HG03025 (cell line): ENCODE measurements at regions not wholly inside any gene's neighbourhood (a gene's known extent, or its start where the extent isn't known, plus 50 kb on each side); places are given as distances from the start of the nearest gene placed in this dataset.

Experiments used
- ATAC-seq: cut with Tn5 transposase; IDR thresholded peaks from one replicate; pipeline ENCODE4 v1.9.1; 2021; ENCODE audit warnings: mild to moderate bottlenecking, moderate library complexity; ENCODE audit not compliant: unreplicated experiment, low FRiP score

DNA sequence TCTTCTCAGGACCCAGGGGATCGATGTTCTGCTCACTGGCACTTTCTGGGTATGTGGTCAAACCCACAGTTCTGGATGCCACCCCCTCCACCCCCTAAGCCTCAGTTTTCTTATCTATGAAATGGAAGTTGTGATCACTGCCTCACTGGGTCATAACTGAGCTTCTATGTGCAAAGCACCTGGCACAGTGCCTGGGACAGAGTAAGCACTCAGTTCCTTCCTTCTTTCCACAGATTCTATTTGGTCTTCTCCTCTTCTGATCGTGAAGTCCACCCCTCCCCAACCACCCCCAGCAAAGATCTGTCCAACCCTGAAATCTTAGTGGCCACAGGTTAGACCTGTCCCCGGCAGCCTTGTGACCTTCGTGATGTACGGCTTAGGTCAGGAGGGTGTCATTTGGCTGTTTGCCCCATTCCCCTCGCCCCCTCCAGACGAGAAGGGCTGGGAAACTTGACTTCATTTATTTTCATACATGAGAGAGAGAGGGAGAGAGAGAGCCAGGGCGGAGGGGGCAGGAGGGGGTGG lies 181.4 kb downstream of the FGF18 start:
- ATAC-seq, result no peak

DNA sequence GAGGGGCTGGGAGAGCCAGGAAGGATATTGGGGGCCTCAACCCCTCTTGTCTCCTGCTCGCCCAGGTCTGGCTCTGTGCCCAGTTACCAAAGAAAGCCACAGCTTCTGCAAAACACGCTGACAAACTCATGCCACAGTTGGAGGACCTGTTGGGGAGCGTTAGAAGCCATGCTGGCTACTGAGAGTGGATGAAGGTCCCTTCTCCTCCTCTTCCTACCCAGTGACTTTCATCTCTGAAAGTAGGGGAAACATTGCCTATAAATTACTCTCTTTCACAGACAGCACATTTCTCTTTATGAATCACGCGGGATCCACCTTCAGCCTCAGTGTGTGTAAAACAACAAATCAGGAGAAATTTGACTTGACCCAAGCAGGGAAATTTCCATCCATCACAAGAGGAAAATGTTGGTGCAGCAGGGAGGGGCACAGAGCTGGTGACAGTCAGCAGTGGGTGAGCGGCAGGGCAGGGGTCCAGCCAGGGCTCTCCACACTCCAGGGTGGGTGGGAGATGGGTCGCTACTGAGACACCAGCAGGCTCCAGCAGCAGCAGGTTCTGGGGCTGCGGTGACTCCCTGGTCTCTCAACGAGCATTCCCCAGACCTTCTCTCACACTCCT lies 181.9 kb downstream of the FGF18 start:
- no peak for ATAC-seq

DNA sequence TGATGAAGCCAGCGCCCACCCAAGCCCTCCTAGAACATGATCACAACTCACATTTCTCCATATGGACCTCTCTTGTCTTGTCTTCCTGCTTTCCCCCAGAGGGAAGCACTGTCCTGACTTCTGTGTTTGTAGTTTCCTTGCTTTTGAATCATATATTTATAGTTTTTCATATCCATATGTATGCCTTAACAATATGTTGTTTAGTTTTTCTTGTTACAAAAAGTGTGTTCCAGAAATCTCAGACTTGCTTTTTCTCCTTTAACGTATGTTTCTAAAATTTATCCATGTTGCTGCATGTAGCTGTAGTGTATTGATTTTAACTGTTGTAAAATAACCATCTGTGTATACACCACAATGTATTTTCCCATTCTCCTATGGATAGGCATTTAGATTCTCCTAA lies 182.0 kb upstream of the SMIM23 start:
- ATAC-seq, result no peak

- ATAC-seq, result no peak
These were observed 181.4 kb upstream of the SMIM23 start for GRCh38 chr5:171604195-171604594.

- no peak for ATAC-seq
These were observed 179.1 kb upstream of the SMIM23 start for GRCh38 chr5:171606414-171607024.

DNA sequence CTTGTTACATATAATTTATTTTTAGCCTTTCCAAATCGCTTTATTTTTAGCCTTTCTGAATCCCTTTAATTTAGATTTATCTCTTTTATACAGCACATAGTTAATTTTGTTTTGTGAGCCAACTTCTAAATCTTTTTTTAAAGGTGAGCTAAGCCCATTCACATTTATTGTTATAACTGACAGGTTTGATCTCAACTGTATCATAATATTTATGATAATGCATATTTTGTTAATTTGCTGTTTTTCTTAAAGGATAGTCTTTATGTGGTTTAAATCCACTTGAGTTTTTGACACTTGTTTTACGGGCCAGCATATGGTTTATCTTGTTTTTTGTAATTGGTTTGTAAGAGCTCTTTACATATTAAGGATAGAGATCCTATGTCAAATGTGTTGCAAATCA lies 177.8 kb upstream of the SMIM23 start:
- ATAC-seq, result no peak

- ATAC-seq, result no peak
These were observed 175.7 kb upstream of the SMIM23 start for GRCh38 chr5:171609806-171610452.

DNA sequence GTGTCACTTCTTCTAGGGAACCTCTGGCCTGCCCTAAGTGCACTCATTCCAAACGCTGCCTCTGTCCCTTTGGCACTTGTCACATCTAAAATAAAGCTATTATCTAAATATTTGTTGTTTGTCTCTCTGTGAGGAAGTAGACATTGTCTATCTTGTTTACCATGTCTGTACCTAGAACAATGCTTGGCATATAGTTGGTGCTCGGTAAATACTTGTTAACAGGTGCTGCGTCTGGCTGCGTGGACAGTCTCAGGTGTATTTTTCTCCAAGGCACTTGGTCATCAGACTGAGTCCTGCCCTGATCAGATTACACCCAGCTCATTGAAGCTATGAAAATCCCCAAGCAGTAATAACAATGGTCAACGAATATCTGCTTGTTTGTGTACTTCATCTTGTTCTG lies 174.9 kb upstream of the SMIM23 start:
- ATAC-seq, result no peak

DNA sequence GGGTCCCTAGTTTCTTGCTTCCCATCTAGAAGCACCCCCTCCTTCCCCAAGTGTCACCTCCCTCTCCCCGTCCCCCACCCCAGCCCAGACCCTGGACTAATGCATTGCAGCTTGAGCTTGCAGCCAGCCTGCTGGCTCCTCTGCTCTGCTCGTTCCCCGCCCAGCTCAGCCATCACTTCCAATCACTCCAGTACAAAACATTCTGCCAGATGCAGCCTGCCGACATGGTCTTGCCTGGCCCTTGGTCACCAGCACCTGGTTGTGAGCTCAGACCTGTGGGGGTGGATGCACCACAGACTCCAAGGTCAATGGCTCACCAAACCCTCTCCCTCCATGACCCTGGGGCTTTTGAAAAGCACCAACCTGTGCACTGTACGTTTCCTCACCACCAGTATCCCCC lies 172.9 kb upstream of the SMIM23 start:
- no peak for ATAC-seq

DNA sequence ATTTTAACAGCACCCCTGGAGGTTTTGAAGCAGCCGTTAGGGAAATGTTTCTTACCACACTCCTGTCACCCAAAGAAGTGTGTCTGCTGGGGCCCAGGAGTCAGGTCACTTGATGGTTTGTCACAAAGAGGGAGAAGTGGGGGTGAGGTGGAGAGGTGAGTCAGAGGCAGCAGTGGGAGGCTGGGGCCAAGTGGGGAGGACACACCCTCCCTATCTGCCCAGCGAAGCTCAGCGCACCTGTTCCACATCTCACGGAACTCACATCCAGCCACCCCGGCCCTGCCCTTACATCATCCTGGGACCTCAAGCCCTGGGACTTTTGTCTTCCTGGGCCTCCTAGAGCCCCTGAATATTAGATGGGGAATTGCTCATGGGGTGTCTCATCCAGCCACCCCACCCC lies 171.1 kb upstream of the SMIM23 start:
- ATAC-seq, result no peak

- ATAC-seq, result no peak
These were observed 170.5 kb upstream of the SMIM23 start for GRCh38 chr5:171614971-171615653.

GRCh38 chr5:171615705-171616640 lies 169.6 kb upstream of the SMIM23 start:
- no peak for ATAC-seq

DNA sequence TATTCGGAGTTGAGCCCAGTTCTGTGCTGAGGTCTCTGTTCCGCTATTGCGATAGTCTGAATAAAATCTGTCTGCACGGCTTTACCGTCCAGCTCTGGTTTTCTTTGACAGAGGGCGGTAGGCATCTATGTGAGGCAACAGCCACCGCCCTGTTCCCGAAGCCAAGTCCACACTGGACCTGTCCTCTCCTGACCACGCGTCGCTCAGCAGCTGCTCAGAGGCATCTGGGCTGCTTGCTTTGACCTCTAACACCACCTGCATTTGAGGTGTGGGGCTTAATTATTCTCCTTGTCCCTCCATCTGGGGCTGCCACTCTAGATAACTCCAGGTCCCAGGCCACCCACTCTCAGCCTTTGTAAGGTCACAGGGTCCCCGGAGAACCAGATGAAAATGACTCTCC lies 168.4 kb upstream of the SMIM23 start:
- ATAC-seq, result no peak

DNA sequence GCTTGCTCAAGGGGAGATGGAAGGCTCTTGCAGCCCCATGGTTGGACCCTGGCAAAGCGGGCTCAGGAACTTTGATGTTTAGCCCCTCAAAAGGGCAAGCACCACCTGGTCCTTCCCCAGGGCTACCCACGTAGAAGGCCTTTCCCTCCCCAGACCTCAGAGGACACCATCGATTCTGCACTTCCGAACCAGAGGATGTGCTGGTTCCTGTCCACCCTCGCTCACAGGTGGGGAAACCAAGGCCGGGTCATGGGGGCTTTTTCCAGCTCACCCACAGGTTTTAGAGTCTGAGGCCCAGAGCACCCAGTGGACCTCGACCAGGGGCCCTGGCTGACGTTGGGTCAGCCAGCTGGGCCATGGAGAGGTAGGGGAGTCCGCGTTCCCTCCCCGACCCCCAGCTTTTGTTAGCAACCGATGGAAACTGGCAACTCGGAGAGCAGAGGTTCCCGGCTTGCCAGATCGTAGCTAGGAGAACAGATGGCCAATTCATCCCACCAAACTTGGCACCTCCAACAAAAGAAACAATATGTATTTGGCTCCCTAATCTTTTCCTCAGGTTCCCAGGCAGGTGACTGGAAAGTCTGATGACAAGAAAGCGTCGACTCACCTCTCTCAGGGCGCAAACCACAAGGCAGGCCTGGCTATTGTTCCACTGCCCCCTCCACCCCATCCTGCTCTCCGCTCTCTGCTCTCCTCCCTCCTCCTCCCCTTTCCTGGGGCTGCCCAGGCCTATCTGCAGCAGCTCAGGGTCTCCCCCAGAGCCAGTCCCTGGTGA lies 167.6 kb upstream of the SMIM23 start:
- ATAC-seq, result no peak

DNA sequence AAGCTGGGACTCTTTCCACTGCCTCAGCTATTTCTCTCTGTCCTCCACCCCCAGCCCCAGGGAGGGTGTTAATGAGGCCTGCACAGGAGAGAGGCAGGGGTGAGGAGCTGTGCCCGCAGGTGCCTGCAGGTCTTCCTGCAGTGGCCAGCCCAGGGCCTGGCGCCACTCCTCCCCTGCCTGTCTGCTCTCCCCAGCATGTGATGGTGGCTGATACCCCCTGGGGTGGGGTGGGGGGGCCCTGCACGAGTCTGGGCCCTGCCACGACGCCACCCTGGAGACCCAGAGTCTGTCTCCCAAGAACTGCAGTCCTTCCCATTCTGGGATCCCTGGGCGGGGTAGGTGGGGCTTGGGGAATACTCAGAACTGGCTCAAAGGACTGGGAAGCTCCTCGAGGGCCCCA lies 166.4 kb upstream of the SMIM23 start:
- no peak for ATAC-seq

DNA sequence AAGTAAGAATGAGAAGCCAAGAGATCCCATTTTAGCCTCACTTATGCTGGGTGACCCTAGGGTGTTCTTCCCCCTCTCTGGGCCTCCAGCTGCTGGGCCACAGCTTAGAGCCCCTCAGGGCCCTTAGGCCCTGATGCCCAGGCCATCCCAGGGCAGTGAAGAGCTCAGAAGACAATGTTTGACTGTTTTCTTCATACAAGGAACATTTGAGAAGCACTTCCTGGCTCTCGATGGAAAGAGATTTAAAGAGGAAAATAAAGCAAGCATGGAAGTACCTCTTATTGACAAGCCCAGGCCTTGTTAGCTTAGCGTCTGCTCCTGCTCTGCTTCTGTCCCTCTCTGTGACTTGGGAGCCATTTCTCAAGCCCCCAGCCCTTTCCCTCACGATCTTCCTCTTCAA lies 165.9 kb upstream of the SMIM23 start:
- no peak for ATAC-seq

DNA sequence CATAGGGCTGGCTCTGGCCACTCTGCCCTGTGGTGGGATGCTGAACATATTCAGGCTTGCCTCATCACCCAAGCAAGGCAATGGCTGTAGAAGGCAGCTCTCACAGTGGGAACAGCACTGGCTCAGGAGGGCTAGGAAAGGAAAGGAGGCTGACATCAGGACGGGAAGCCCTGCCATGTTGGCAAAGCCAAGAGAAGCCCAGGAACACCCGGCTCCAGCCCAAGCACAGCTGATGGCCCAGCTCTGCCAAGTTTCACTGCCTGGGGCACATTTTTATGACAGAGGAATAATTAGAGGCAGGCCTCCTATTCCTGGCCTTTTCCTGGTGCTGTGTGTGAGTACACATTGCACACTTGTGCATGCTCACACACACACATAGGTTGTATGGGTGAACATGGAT lies 163.6 kb upstream of the SMIM23 start:
- no peak for ATAC-seq

DNA sequence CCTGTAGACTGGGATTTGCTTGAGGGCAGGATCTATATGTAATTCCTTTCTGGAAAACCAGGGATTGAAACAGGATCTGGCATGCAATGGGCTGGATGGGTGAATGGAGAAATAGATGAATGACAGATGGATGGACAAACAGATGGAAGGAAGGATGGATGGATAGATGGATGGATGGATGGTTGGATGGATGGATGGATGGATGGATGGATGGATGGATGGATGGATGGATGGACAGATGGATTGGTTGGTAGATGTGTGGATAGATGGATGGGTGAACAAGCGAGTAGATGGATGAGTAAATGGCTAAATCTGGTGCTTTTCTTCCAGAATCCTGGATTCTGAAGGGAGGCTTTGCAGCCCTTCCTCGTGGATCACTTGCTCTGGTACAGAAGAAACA lies 162.5 kb upstream of the SMIM23 start:
- ATAC-seq, result no peak

DNA sequence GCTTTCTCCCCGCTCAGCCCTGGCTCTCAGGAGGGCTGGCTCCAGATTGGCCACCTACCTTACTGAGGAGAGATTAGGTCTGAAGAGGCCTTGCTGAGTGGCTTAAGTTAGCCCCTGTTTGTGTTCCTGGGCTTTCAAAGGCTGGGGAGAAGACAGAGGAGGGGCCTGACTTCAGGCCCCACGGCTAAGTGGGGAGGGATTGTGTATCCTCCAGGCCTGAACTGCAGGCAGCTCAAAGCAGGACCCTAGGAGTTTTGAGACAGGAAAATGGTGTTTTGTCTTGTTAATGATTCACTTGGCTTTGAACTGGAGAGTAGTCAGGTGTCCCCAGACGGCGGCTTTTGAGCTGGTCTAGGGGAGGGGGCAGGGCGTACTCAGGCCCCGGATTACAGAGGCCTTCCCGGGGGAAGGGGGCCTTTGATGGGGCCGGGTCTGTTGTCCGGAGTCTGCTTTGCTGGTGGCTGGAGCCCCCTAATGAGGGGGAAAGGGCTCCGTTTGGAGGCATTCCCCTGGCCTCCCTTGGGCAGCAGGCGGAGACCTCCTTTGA lies 162.0 kb upstream of the SMIM23 start:
- no peak for ATAC-seq
